OCI-LY7 (cell line): ENCODE measurements at regions not wholly inside any gene's neighbourhood (a gene's known extent, or its start where the extent isn't known, plus 50 kb on each side); places are given as distances from the start of the nearest gene placed in this dataset.
"Not testable (repeated sequence)": the region's sequence is repeated elsewhere in the genome, so short reads cannot be mapped to it uniquely, and the experiment has no call there.

Experiments used
- BruUV-seq: library from RNA; stranded (reverse); fragments of 400-500 nt; replicated peaks from 2 replicates; lab custom pipeline; 2021; lab: Mats Ljungman, UMichigan
- CTCF ChIA-PET: fragments of 300-600 bp; sonication (Branson Sonifier 250); formaldehyde crosslinking; loops from one replicate; lab custom pipeline; 2022; ENCODE audit warnings: antibody characterized with exemption; ENCODE audit not compliant: unreplicated experiment; lab: Charles Lee
- POLR2A ChIA-PET: fragments of 300-600 bp; sonication (Branson Sonifier 250); formaldehyde crosslinking; loops from one replicate; lab custom pipeline; 2022; ENCODE audit warnings: antibody characterized with exemption; lab: Charles Lee
- DNase-seq: peaks from one replicate; pipeline ENCODE4 v3.0.0-alpha.2; 2015; ENCODE audit warnings: low spot score
- H2AFZ ChIP-seq: fragments of 200-600 bp; sonication (generic), shearing (Covaris generic); 2 replicates; pipeline ENCODE4 v1.6.1; 2014; ENCODE audit warnings: mild to moderate bottlenecking, antibody characterized with exemption, low read length, moderate library complexity
- H3K27ac ChIP-seq: fragments of 200-600 bp; sonication (generic); 2 replicates; pipeline ENCODE4 v1.5.1; 2014; ENCODE audit warnings: mixed run types, low read depth, mild to moderate bottlenecking, moderate library complexity, low read length, inconsistent platforms; ENCODE audit not compliant: poor library complexity, severe bottlenecking
- H3K36me3 ChIP-seq: fragments of 200-600 bp; sonication (generic); 2 replicates; pipeline ENCODE4 v1.6.1; 2014; ENCODE audit warnings: mild to moderate bottlenecking, antibody characterized with exemption, low read length, moderate library complexity, mixed read lengths; ENCODE audit not compliant: insufficient read depth
- H3K4me1 ChIP-seq: fragments of 200-600 bp; sonication (generic); 2 replicates; pipeline ENCODE4 v1.5.1; 2014; ENCODE audit warnings: mild to moderate bottlenecking, low read length; ENCODE audit not compliant: insufficient read depth, poor library complexity, severe bottlenecking
- H3K4me2 ChIP-seq: fragments of 200-600 bp; sonication (generic); 2 replicates; pipeline ENCODE4 v1.6.1; 2014; ENCODE audit warnings: mild to moderate bottlenecking, low read length
- H3K4me3 ChIP-seq: fragments of 200-600 bp; sonication (generic); 2 replicates; pipeline ENCODE4 v1.5.1; 2014; ENCODE audit warnings: mild to moderate bottlenecking, low read depth, low read length; ENCODE audit not compliant: poor library complexity, severe bottlenecking
- H3K79me2 ChIP-seq: fragments of 200-600 bp; sonication (generic); 2 replicates; pipeline ENCODE4 v1.6.1; 2016; ENCODE audit warnings: low read depth, mild to moderate bottlenecking, low read length, moderate library complexity, mixed read lengths; ENCODE audit not compliant: insufficient read depth
- H3K9me2 ChIP-seq: fragments of 200-600 bp; sonication (generic); 2 replicates; pipeline ENCODE4 v1.6.1; 2016; ENCODE audit warnings: mild to moderate bottlenecking, low read length, mixed read lengths; ENCODE audit not compliant: insufficient read depth
- H3K9me3 ChIP-seq: fragments of 200-600 bp; sonication (generic); 2 replicates; pipeline ENCODE4 v1.6.1; 2014; ENCODE audit warnings: mild to moderate bottlenecking, mixed run types, low read length, mixed read lengths
- H4K20me1 ChIP-seq: fragments of 200-600 bp; sonication (generic); 2 replicates; pipeline ENCODE4 v1.6.1; 2014; ENCODE audit warnings: mild to moderate bottlenecking, antibody characterized with exemption, low read length, moderate library complexity, mixed read lengths; ENCODE audit not compliant: insufficient read depth
- intact Hi-C: fragments of 100-400 bp; cut with micrococcal nuclease; formaldehyde crosslinking; loops from one replicate; pipeline ENCODE4 v1.10.0; 2022; ENCODE audit not compliant: unreplicated experiment

DNA sequence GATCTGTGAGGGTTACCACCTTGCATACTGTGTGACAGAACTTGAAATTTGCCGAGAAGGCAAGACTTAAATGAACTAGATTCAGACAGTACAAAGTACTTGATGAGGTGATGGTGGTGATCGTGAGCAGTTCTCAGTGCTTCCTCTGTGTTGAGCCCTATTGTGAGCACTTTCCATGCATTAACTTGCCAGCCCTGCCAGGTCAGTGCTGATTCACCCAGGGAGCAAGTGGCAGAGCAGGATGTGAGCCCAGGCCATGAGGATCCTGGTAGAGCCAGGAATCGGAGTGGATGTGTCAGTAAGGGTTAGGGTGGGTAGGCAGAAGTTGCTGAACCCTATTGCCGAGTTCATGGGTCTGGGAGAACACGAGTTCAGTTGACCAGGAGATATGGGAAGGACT, 4545.7 kb upstream of the TPTE start:
- H3K36me3 ChIP-seq, BruUV-seq, H4K20me1 ChIP-seq, DNase-seq, CTCF ChIA-PET, intact Hi-C loops, H3K79me2 ChIP-seq, H3K9me3 ChIP-seq, H3K9me2 ChIP-seq, H3K4me2 ChIP-seq, H3K4me3 ChIP-seq, H2AFZ ChIP-seq, H3K4me1 ChIP-seq, POLR2A ChIA-PET, H3K27ac ChIP-seq: not testable (repeated sequence)

DNA sequence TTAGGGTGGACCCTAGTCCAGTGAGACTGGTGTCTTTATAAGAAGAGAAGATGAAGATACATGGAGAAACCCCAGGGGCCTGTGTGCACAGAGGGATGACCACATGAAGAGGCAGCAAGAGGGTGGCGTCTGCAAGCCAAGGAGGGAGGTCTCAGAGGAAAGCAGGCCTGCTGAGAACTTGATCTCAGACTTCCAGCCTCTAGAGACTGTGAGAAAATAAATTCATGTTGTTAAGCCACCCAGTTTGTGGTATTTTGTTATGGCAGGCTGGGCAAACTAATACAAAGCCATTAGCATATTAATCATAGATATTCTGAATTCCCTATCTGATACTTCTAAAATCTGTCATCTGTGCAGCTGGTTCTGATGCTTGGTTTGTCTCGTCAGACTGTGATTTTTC, 4523.8 kb upstream of the TPTE start:
- H4K20me1 ChIP-seq, H3K27ac ChIP-seq, POLR2A ChIA-PET, H3K79me2 ChIP-seq, H3K4me1 ChIP-seq, H3K9me2 ChIP-seq, H2AFZ ChIP-seq, BruUV-seq, H3K4me3 ChIP-seq, H3K36me3 ChIP-seq, intact Hi-C loops, H3K9me3 ChIP-seq, DNase-seq, H3K4me2 ChIP-seq, CTCF ChIA-PET: not testable (repeated sequence)

- H3K4me3 ChIP-seq, H3K27ac ChIP-seq, CTCF ChIA-PET, POLR2A ChIA-PET, H2AFZ ChIP-seq, H3K9me2 ChIP-seq, H3K4me2 ChIP-seq, H3K36me3 ChIP-seq, H3K9me3 ChIP-seq, H3K79me2 ChIP-seq, H3K4me1 ChIP-seq, H4K20me1 ChIP-seq, DNase-seq, intact Hi-C loops, BruUV-seq: not testable (repeated sequence)
Observed at GRCh38 chr21:6015422-6016057, 4505.8 kb upstream of the TPTE start.

- intact Hi-C loops, H3K4me3 ChIP-seq, H3K4me2 ChIP-seq, H3K9me2 ChIP-seq, H3K9me3 ChIP-seq, DNase-seq, CTCF ChIA-PET, H3K4me1 ChIP-seq, H3K27ac ChIP-seq, POLR2A ChIA-PET, BruUV-seq, H4K20me1 ChIP-seq, H2AFZ ChIP-seq, H3K36me3 ChIP-seq, H3K79me2 ChIP-seq: not testable (repeated sequence)
Observed at GRCh38 chr21:6020460-6020859, 4500.9 kb upstream of the TPTE start.

GRCh38 chr21:6020953-6021716, 4500.2 kb upstream of the TPTE start:
- H3K9me3 ChIP-seq, H3K4me3 ChIP-seq, H3K4me1 ChIP-seq, DNase-seq, H3K36me3 ChIP-seq, intact Hi-C loops, BruUV-seq, H2AFZ ChIP-seq, H4K20me1 ChIP-seq, H3K27ac ChIP-seq, H3K79me2 ChIP-seq, CTCF ChIA-PET, H3K4me2 ChIP-seq, POLR2A ChIA-PET, H3K9me2 ChIP-seq: not testable (repeated sequence)

- H4K20me1 ChIP-seq, intact Hi-C loops, BruUV-seq, H3K4me3 ChIP-seq, H3K27ac ChIP-seq, CTCF ChIA-PET, DNase-seq, H3K79me2 ChIP-seq, H2AFZ ChIP-seq, H3K9me3 ChIP-seq, H3K9me2 ChIP-seq, H3K4me2 ChIP-seq, H3K36me3 ChIP-seq, H3K4me1 ChIP-seq, POLR2A ChIA-PET: not testable (repeated sequence)
Observed at GRCh38 chr21:6021717-6022270, 4499.6 kb upstream of the TPTE start.
